ENCODE measurements at regions not wholly inside any gene's neighbourhood (a gene's known extent, or its start where the extent isn't known, plus 50 kb on each side); places are given as distances from the start of the nearest gene placed in this dataset.

GRCh38 chr13:50675651-50676050 is 167.8 kb downstream of the DLEU7 start:
- H3K4me3 ChIP-seq (ENCODE audit: low read depth, low read length, poor library complexity, severe bottlenecking) = no peak overlapping the region
- no peaks in the 10 kb centered on the region for H3F3A ChIP-seq (ENCODE audit: insufficient read depth, low read length)
- H3K4me2 ChIP-seq (ENCODE audit: low read length) = no peak overlapping the region
- H3K36me3 ChIP-seq (ENCODE audit: insufficient read depth, low read length) = no peaks in the 10 kb centered on the region
- no peaks in the 10 kb centered on the region for H3K9me2 ChIP-seq (ENCODE audit: low read depth, low read length)
- no peak overlapping the region for H2AFZ ChIP-seq (ENCODE audit: low read length)
- peak overlapping the region; percentile 33 for H3K27ac ChIP-seq (ENCODE audit: low read depth, low read length, poor library complexity, severe bottlenecking)
- no peaks in the 10 kb centered on the region for H4K20me1 ChIP-seq (ENCODE audit: insufficient read depth, low read length)
- H3K27me3 ChIP-seq (ENCODE audit: insufficient read depth, low read length) = no peaks in the 10 kb centered on the region
- no peaks in the 10 kb centered on the region for H3K9me3 ChIP-seq (ENCODE audit: low read length)
- no peaks in the 10 kb centered on the region for H3K79me2 ChIP-seq (ENCODE audit: insufficient read depth, low read length)
- H3K4me1 ChIP-seq (ENCODE audit: insufficient read depth, low read length, severe bottlenecking) = peaks cover 32% of the 10 kb centered on the region
- no peak overlapping the region for H3K9ac ChIP-seq (ENCODE audit: low read length)
- no peak for TF ChIP-seq EZH2 (IDR thresholded peaks at IDR 0.05; ENCODE audit: borderline replicate concordance, low read length)
- TF ChIP-seq CTCF (IDR thresholded peaks at IDR 0.05; ENCODE audit: low read length) = no peak

GRCh38 chr13:50676602-50677001 is 166.9 kb downstream of the DLEU7 start:
- Histone ChIP-seq H3K4me3 (ENCODE audit: low read depth, low read length, poor library complexity, severe bottlenecking) (no peak overlapping the region), H3K9me3 (ENCODE audit: low read length) (no peaks in the 10 kb centered on the region), H2AFZ (ENCODE audit: low read length) (no peak overlapping the region), H3K79me2 (ENCODE audit: insufficient read depth, low read length) (no peaks in the 10 kb centered on the region), H3K27me3 (ENCODE audit: insufficient read depth, low read length) (no peaks in the 10 kb centered on the region), H3K9me2 (ENCODE audit: low read depth, low read length) (no peaks in the 10 kb centered on the region), H3K36me3 (ENCODE audit: insufficient read depth, low read length) (no peaks in the 10 kb centered on the region), H4K20me1 (ENCODE audit: insufficient read depth, low read length) (no peaks in the 10 kb centered on the region), H3F3A (ENCODE audit: insufficient read depth, low read length) (no peaks in the 10 kb centered on the region), H3K9ac (ENCODE audit: low read length) (no peak overlapping the region), H3K4me2 (ENCODE audit: low read length) (no peak overlapping the region), H3K27ac (ENCODE audit: low read depth, low read length, poor library complexity, severe bottlenecking) (peak overlapping the region; percentile 33), H3K4me1 (ENCODE audit: insufficient read depth, low read length, severe bottlenecking) (peaks cover 32% of the 10 kb centered on the region)
- TF ChIP-seq CTCF (IDR thresholded peaks at IDR 0.05; ENCODE audit: low read length) (no peak), EZH2 (IDR thresholded peaks at IDR 0.05; ENCODE audit: borderline replicate concordance, low read length) (no peak)

- Histone ChIP-seq H3K27me3 (ENCODE audit: insufficient read depth, low read length) (no peaks in the 10 kb centered on the region), H3K36me3 (ENCODE audit: insufficient read depth, low read length) (no peaks in the 10 kb centered on the region), H3K27ac (ENCODE audit: low read depth, low read length, poor library complexity, severe bottlenecking) (peak overlapping the region; percentile 33), H4K20me1 (ENCODE audit: insufficient read depth, low read length) (no peaks in the 10 kb centered on the region), H3F3A (ENCODE audit: insufficient read depth, low read length) (no peaks in the 10 kb centered on the region), H3K4me3 (ENCODE audit: low read depth, low read length, poor library complexity, severe bottlenecking) (no peak overlapping the region), H3K9me2 (ENCODE audit: low read depth, low read length) (no peaks in the 10 kb centered on the region), H3K79me2 (ENCODE audit: insufficient read depth, low read length) (no peaks in the 10 kb centered on the region), H3K4me1 (ENCODE audit: insufficient read depth, low read length, severe bottlenecking) (peaks cover 32% of the 10 kb centered on the region), H3K4me2 (ENCODE audit: low read length) (no peak overlapping the region), H3K9me3 (ENCODE audit: low read length) (no peaks in the 10 kb centered on the region), H3K9ac (ENCODE audit: low read length) (no peak overlapping the region), H2AFZ (ENCODE audit: low read length) (no peak overlapping the region)
- no peak for TF ChIP-seq EZH2 (IDR thresholded peaks at IDR 0.05; ENCODE audit: borderline replicate concordance, low read length)
- no peak for TF ChIP-seq CTCF (IDR thresholded peaks at IDR 0.05; ENCODE audit: low read length)
These were observed 166.2 kb downstream of the DLEU7 start for GRCh38 chr13:50677258-50677657.

Measured in OCI-LY1 (cell line).